ENCODE measurements at regions not wholly inside any gene's neighbourhood (a gene's known extent, or its start where the extent isn't known, plus 50 kb on each side); places are given as distances from the start of the nearest gene placed in this dataset.

GRCh38 chr2:212712466-212712865, 173.9 kb upstream of the ERBB4 start:
- no peak for TF ChIP-seq POLR2AphosphoS5 (IDR thresholded peaks at IDR 0.05; ENCODE audit: borderline replicate concordance, low read depth, low read length)
- TF ChIP-seq EZH2 (IDR thresholded peaks at IDR 0.05), result no peak
- TF ChIP-seq FOXP2 (optimal IDR thresholded peaks at IDR 0.05; ENCODE audit: control extremely low read depth, extremely low read length, insufficient read depth), result no peak

Data from SK-N-MC (cell line).